Bronchial epithelial cell (primary cell): ENCODE measurements at regions not wholly inside any gene's neighbourhood (a gene's known extent, or its start where the extent isn't known, plus 50 kb on each side); places are given as distances from the start of the nearest gene placed in this dataset.
A peak's percentile ranks its signal among the peaks of the same experiment; 100 is the strongest.

Source experiments
- DNase-seq: peaks from one replicate; pipeline ENCODE4 v3.0.0-alpha.2; 2010; ENCODE audit warnings: low read depth
- FAIRE-seq: peaks from 2 replicates; lab custom pipeline; 2011; peaks lifted over from hg19 to GRCh38; lab: Jason Lieb, UNC
- H3K27me3 ChIP-seq: 2 replicates; pipeline ENCODE4 v1.5.1; 2011; ENCODE audit warnings: low read length; ENCODE audit not compliant: control insufficient read depth, insufficient read depth
- H3K36me3 ChIP-seq: 2 replicates; pipeline ENCODE4 v1.5.1; 2011; ENCODE audit warnings: low read length; ENCODE audit not compliant: control insufficient read depth, insufficient read depth
- H3K4me3 ChIP-seq: 2 replicates; pipeline ENCODE4 v1.5.1; 2011; ENCODE audit warnings: mild to moderate bottlenecking, low read depth, low read length, control low read depth
- TF ChIP-seq, protein P1 (sequence below): IDR thresholded peaks from 2 replicates; pipeline ENCODE4 v1.5.1; 2011; ENCODE audit warnings: mild to moderate bottlenecking, moderate library complexity, low read length, control low read depth, inconsistent platforms; ENCODE audit not compliant: insufficient read depth, severe bottlenecking

DNA sequence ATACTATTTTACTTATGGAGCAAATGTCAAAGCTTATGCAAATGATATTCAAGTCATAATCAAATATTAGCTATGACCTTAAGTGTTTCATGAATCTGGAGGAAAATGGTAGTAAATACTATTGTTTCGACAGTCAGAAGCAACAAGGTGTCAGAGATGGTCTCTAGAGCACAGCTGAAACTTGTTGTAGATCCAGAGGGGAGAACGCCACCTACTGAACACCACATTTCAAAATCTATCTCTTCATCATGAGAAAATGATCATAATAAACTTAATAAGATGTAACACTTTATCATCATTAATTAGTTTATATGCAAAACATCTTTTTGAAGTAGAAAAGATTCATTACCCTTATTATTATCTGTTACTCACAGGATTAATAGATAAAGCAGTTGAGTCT, 418.7 kb downstream of the GATA3 start:
- TF ChIP-seq, protein P1, sequence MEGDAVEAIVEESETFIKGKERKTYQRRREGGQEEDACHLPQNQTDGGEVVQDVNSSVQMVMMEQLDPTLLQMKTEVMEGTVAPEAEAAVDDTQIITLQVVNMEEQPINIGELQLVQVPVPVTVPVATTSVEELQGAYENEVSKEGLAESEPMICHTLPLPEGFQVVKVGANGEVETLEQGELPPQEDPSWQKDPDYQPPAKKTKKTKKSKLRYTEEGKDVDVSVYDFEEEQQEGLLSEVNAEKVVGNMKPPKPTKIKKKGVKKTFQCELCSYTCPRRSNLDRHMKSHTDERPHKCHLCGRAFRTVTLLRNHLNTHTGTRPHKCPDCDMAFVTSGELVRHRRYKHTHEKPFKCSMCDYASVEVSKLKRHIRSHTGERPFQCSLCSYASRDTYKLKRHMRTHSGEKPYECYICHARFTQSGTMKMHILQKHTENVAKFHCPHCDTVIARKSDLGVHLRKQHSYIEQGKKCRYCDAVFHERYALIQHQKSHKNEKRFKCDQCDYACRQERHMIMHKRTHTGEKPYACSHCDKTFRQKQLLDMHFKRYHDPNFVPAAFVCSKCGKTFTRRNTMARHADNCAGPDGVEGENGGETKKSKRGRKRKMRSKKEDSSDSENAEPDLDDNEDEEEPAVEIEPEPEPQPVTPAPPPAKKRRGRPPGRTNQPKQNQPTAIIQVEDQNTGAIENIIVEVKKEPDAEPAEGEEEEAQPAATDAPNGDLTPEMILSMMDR = no peak
- no peak for DNase-seq
- no peak for FAIRE-seq
- Histone ChIP-seq H3K27me3 (no peaks in the 10 kb centered on the region), H3K36me3 (no peaks in the 10 kb centered on the region), H3K4me3 (no peak overlapping the region)

DNA sequence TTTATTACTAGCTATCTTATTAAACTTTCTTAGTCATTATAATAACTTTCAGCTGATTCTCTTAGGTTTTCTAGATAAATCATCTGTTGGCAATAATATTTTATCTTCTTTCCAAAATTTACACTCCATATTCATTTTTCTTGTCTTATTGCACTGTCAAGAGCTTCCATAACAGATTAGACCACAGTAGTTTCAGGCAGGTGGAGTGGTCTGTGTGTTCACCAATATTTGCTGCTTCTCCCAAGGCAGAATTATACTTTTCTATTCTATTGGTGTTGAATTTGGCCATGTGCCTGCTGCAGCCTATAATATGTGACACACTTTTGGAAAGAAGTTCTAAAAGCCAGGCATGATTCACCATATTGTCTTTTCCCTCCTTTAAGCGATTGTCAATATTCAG, 422.8 kb downstream of the GATA3 start:
- no peak for FAIRE-seq
- no peak for DNase-seq
- no peak overlapping the region for H3K4me3 ChIP-seq

DNA sequence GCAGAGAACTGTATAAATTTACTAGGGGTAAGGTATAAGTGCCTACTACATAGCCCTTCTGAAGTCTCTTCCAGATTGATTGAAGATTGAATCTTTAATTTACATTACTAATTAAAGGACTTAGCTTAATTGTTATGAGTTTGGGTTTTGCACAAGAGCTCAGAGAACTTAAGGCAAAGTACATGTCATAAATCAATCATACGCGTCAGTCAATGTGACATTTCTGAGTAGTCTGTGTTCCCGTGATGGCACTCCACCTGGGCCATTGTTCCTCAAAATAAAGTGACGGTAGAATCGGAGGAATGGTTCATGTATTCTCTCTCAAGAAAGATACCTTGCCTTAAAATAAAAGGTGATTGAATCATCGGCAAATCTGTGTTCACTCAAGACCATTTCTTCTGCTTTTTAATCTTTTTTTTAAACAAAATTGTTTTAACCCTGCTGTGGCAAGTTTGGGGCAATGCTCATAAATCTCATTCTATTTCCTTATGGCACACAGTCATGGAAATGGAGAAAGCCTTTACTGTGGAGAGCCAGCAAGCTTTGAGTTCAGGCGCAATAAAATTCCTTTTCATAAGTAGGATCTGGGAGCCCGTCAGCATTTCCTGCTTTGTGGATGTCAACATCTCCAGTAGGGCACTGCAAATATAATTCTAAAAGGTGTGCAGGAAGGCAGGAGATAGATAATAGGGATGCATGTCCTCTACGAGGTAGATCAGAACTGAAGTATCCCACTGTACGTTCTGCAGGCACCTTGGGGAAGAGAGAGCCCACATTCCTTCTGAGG, 427.4 kb downstream of the GATA3 start:
- DNase-seq (no peak), FAIRE-seq (no peak)
- TF ChIP-seq, protein P1 = no peak
- H3K4me3 ChIP-seq = no peak overlapping the region
- no peaks in the 10 kb centered on the region for H3K36me3 ChIP-seq
- no peaks in the 10 kb centered on the region for H3K27me3 ChIP-seq

More for the DNA sequence above, 422.8 kb downstream of the GATA3 start:
- TF ChIP-seq, protein P1 = no peak
- Histone ChIP-seq H3K27me3 (no peaks in the 10 kb centered on the region), H3K36me3 (no peaks in the 10 kb centered on the region)

DNA sequence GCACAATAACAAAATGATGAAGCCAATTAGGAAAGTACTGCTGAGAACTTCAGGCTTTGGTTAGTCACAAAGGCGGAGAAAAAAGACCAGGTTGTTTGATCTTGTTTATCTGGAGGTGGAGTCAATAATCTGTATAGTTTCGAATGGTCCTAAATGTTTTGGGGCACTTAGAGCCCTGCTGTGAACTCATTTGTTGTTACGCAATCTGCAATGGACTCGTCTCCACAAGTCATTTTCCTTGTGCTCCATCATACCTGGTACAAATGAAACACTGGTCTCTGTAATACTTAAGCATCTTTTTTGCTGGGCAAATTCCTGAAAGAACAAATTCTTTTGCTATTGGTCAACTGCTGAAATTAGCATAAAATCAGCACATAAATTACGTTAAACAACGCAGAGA, 430.5 kb downstream of the GATA3 start:
- Histone ChIP-seq H3K36me3 (no peaks in the 10 kb centered on the region), H3K27me3 (no peaks in the 10 kb centered on the region), H3K4me3 (no peak overlapping the region)
- DNase-seq = peak; percentile 46
- no peak for FAIRE-seq
- TF ChIP-seq, protein P1 = no peak

DNA sequence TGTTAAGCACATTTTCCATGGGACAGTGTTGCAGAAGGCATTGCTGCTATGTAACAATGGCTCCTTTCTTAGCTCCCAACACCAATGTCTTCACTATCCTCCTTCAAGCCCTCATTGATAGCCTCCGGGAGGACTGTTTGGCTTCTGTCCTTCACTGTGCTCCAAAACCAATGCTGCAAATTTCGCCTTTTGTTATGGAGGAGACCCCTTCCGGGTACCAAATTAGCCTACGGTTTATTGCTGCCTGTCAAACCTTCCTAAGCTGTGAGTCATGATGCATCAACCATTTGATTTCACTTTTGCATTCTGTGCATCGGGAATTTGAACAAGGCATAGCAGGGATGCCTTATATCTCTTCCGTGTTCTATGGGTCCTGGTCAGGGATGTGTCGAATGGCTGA, 432.9 kb downstream of the GATA3 start:
- Histone ChIP-seq H3K36me3 (no peaks in the 10 kb centered on the region), H3K4me3 (no peak overlapping the region), H3K27me3 (no peaks in the 10 kb centered on the region)
- no peak for FAIRE-seq
- TF ChIP-seq, protein P1 = no peak
- no peak for DNase-seq

DNA sequence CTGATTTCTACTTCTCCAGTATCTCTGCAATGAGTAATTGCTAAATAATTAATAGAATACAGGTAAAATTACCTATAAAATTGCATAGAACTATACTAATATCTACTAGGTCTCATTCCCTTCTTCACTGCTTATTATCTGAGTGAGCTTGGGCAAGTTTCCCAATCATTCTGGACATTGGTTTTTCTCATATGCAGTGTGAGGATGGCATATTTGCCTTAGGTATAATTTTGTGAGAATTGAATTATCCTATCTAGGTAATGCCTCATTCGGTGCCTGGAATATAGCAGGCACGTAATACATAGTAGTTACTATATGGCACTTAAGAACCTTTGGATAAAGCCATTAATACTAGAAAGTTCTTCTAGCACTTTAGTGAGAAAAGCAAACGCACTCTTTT, 434.7 kb downstream of the GATA3 start:
- TF ChIP-seq, protein P1 = no peak
- no peak for DNase-seq
- Histone ChIP-seq H3K4me3 (no peak overlapping the region), H3K27me3 (no peaks in the 10 kb centered on the region), H3K36me3 (no peaks in the 10 kb centered on the region)
- FAIRE-seq = no peak
